ENCODE measurements at regions not wholly inside any gene's neighbourhood (a gene's known extent, or its start where the extent isn't known, plus 50 kb on each side); places are given as distances from the start of the nearest gene placed in this dataset.

- TF ChIP-seq, protein P1, sequence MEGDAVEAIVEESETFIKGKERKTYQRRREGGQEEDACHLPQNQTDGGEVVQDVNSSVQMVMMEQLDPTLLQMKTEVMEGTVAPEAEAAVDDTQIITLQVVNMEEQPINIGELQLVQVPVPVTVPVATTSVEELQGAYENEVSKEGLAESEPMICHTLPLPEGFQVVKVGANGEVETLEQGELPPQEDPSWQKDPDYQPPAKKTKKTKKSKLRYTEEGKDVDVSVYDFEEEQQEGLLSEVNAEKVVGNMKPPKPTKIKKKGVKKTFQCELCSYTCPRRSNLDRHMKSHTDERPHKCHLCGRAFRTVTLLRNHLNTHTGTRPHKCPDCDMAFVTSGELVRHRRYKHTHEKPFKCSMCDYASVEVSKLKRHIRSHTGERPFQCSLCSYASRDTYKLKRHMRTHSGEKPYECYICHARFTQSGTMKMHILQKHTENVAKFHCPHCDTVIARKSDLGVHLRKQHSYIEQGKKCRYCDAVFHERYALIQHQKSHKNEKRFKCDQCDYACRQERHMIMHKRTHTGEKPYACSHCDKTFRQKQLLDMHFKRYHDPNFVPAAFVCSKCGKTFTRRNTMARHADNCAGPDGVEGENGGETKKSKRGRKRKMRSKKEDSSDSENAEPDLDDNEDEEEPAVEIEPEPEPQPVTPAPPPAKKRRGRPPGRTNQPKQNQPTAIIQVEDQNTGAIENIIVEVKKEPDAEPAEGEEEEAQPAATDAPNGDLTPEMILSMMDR (IDR thresholded peaks at IDR 0.05; ENCODE audit: low read depth, low read length, missing input control): no peak
- no peak for TF ChIP-seq RXRA (IDR thresholded peaks at IDR 0.05)
- TF ChIP-seq GABPA (IDR thresholded peaks at IDR 0.05 in 1 of 2, conservative IDR thresholded peaks at IDR 0.05 in 1 of 2): no peak
- no peak for TF ChIP-seq REST (IDR thresholded peaks at IDR 0.05)
- TF ChIP-seq FOXA1 (IDR thresholded peaks at IDR 0.05): no peak
- TF ChIP-seq SP1 (IDR thresholded peaks at IDR 0.05): no peak
- TF ChIP-seq, protein P2, sequence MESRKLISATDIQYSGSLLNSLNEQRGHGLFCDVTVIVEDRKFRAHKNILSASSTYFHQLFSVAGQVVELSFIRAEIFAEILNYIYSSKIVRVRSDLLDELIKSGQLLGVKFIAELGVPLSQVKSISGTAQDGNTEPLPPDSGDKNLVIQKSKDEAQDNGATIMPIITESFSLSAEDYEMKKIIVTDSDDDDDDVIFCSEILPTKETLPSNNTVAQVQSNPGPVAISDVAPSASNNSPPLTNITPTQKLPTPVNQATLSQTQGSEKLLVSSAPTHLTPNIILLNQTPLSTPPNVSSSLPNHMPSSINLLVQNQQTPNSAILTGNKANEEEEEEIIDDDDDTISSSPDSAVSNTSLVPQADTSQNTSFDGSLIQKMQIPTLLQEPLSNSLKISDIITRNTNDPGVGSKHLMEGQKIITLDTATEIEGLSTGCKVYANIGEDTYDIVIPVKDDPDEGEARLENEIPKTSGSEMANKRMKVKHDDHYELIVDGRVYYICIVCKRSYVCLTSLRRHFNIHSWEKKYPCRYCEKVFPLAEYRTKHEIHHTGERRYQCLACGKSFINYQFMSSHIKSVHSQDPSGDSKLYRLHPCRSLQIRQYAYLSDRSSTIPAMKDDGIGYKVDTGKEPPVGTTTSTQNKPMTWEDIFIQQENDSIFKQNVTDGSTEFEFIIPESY (IDR thresholded peaks at IDR 0.05): no peak
- no peak for TF ChIP-seq YY1 (IDR thresholded peaks at IDR 0.05)
- TF ChIP-seq EGR1 (IDR thresholded peaks at IDR 0.05; ENCODE audit: low read depth in 2 of 2): no peak
- TF ChIP-seq TAF1 (conservative IDR thresholded peaks at IDR 0.05): no peak
These were observed 127.7 kb upstream of the AJAP1 start for GRCh38 chr1:4526747-4527146.
